ENCODE measurements at regions not wholly inside any gene's neighbourhood (a gene's known extent, or its start where the extent isn't known, plus 50 kb on each side); places are given as distances from the start of the nearest gene placed in this dataset.
A peak's percentile ranks its signal among the peaks of the same experiment; 100 is the strongest.
"Not testable (repeated sequence)": the region's sequence is repeated elsewhere in the genome, so short reads cannot be mapped to it uniquely, and the experiment has no call there.

DNA sequence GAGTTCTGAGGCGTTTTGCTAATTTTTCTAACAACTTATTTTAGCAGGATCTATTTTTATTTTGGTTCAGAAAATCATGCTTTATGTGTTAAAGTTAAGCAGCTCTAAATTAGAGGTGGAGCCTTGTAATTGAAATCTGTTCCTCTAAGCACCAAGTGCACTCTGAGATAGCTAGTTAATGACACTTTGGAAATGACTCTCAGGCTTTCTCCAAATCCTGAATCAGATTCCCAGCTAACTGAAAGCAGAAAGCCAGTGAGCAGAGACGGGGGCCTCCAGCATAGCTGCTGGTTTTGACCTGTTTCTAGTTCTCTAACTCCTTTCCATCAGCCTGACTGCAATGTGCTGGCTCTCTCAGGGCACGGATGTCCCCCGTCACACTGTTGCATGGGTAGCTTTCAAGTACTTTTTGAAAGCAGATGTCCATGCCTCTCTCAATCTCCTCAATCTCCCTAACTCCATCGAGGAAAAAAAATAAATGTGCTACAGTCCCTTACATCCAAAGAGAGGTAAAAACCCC is 326.5 kb downstream of the SATB2 start:
- DNase-seq: no peak

DNA sequence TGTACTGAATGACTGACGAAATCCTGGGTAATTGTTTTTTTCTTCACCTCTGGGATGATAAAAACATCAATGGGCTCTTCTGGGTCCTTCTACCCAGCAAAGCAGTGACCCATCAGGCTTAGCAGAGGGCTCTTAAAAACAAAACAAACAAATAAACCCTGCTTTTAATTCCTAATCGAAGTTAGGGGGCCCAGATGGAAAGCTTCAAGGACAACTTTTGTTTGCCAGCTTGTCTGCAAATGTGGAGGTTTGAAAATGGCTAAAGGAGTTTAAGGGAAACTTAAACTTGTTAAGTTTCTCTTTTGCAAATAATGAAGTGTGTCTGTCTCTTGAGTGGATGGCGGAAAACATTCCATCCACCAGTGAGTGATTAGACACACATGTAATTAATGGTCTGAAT is 327.2 kb downstream of the SATB2 start:
- DNase-seq: no peak

DNA sequence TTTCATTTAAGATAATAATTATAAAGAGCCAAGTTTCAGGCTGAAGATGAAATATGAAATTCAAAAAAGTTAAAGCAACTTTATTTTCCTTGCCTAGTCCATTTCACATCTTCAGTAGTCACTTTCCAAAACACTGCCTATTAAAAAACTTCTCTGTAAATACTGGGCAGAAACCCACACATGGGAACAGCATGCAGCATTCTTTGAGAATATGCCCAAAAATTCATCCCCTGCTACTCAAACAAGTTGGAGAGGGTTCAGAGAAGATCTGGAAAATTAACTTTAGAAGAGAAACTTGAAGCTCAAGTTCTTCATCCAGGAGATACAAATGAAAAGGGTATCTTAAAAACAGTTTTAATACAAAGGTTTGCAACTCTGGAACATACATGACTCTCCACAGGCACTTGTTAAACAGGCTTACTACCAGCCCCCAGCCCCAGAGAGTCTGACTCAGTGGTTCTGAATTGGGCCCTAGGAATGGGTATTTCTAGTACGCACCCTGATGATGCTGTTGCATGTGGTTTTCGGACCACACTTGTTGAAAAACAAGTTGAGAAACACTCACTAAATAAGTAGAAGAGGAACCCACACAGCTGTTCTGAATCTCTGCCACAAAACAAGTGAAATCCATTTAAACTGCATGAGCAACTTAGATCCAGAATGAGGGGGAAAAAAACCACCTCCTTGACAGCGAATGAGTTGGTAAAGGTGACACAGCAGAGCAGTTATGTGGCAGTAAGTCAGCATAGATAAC is 329.1 kb downstream of the SATB2 start:
- no peak for DNase-seq

DNA sequence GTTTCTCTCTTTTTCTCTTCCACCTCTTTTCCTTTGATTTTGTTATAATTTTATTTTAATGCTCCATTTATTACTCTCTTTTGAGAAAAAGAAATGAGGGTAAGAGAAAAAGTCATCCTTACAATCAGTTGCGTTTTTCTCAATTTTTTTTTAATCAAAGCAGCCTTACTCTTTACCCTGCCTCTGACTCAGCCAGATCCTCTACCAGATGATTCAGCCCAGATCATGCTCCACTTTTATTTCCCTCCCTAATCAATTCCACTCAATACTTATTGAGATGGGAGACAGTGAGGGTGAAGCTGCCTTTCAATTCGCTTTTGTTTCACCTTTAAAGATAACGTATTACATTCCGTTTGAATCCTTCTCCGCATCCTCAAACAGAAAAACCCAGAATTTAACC is 337.9 kb downstream of the SATB2 start:
- DNase-seq: no peak

DNA sequence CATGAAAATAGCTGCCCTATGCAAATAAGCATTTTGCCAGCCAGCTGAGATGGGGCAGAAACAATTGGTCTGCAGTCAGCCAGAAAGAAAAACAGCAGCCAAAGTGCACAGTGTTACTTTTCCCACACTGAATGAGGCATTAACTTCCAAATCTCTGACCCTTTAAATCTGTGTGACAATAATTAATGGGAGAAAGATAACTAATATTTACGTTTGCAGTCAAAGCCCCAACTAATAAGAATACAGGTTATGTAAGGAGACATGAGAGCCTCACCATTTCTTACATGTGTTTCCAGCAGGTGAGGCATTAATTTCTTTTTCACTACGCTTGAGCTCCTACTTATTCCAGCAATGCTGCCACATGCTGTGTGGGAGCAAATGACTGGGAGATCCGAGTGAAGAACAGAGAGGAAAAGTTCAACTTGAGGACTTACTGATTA is 339.0 kb downstream of the SATB2 start:
- no peak for DNase-seq

DNA sequence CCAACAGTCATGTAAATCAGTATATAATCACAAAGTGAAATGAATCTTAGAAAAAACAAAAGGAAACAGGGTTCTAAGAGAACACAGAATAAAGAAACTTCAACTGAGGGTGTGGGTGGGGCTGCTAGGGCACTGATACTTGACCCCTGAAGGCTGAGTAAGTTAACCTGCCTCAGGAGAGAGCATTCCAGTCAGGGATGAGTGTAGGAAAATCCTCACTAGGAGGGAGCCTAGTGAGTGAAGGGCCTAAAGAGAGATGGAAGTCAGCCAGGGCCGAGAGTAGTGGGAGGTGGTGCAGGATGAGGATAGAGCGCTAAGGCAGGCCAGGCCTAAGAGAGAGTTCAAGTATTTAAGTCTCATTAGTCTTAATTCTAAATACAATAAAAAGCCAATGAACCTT is 342.6 kb downstream of the SATB2 start:
- DNase-seq: no peak

DNA sequence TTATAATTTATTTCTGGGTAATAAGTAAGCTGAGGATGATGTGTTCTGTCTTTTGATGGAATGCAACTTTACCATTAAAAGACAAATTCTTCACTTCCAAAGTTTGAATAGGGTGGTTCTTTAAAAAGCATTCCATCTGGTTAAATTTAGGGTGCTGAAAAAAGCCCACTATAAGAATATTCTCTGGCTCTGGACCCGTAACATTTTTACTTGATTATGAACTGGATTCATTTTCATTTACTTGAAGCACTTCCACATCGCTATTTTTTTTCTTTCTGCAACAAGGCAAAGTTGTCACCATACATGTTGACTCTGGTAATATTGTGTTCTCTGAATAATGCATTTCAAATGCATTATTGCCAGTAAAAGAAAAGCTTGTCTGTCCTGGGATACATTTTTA is 344.6 kb downstream of the SATB2 start:
- DNase-seq: no peak

DNA sequence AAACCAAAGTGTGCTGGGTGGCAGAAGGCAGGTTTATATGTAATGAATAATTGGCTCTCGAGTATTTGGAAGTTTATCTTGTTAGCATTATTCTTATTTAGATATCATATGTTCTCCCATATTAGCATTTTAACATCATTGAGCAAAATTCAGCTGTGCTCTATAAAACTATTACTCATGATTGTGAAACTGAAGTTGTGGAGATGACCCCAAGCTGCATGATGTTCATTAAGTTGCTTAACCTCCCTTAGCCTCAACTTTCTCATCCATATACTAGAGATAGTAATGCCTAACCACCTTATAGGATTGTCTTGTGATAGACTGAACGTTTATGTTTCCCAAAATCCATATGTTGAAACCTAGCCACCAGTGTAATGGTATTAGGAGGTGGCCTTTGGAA is 346.3 kb downstream of the SATB2 start:
- no peak for DNase-seq

DNA sequence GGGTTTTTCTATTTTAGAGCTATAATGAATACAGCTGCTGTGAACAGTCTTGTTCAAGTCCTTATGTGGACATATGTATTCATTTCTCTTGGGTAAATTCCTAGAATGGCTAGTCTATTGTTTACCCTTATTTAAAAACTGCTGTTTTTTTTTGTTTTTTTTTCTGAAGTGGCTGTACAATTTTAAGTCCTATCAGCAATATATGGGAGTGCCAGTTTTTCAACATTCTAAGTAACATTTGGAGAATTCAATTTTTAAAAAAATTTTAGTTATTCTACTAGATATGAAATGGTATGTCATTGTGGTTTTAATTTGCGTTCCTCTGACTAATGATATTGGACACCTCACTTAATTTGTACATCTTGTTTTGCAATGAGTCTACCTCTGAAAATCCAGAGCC is 349.7 kb downstream of the SATB2 start:
- no peak for DNase-seq

DNA sequence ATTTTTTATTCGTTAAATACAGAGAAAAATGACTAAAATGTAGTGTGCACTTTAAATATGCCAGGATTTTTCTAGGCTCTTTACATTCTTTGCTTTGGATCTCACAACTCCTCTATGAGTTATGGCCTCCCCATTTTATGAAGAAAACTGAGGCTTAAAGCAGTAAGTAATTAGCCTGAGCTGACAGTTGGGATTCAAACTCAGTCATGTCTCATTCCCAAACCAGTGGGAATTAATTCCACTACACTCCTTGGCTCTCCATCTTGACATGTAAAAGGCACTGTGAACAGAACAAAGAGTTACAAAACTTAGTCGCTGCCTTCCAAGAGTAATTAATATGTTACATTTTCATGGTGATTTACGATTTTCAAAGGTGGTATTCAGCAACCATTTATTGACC is 351.9 kb downstream of the SATB2 start:
- DNase-seq: no peak

DNA sequence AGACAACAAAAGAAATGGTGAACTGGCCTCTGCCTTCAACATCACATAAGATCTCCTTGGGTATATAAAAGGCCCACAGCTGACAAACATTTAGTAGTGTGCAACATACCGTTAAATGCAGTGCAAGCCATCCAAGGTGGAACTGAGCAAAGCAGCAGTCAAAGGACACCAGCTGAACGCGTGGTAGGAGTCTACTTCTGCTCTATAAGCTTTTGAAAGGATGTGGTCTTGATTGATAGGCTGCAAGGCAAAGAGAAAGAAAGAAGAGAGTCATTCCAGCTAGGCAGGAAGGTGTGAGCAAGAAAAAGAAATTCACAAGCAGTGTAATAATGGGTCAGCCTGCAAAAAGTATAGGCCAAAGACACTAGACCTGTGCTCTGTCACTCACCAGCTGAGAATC is 356.3 kb downstream of the SATB2 start:
- DNase-seq: no peak

DNA sequence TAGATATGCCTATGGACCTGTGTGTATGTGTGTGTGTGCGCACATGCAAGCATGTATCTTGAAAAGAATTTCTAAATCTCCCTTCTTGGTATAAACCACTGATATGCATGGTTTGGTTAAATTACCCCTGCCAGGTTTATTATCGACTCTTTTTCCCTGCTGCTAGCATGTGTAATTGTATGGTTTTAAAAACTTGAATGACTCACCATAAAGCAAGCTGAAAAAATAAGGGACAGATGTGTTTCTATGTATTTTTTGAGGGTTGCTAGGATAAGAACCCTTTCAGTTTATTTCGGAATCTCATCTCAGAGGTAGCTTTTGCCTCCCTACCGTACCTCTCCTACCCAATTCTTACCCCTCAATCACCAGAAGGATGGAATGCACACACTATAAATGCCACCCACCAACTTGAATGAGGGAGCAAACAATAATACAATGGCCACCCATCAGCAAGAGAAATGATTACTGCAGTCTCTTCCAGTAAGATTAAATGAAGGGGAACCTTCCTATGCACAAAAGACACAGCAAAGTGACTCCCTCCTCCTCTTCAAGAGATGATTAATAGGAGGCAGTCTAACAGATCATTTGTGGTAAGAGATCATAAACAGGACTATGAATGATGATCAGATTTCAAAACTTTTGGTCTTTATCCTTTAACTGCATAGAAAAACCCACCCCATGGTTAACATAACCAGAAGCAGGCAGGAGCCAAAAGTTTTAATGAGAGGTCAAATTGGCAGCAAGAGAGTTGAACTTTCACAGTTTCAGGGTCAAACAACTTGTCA is 357.2 kb downstream of the SATB2 start:
- DNase-seq: peak in 1 of 2 experiments; percentile 15

DNA sequence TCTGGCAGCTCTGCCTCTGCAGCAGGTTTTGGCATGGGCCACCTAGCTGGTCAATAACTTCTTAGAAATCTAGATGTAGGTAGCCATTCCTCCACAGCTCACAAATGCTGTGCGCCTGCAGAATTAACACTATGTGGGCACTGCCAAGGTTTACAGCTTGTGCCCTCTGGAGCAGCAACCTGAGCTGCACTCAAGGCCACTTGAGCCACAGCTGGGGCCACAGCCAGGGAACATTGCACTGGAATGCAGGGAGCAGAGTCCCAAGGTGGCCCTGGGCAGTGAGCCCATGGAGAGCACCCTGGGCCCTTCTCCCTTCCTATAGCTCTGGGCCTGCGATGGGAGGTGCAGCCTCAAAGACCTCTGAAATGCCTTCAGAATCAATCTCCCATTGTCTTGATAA is 365.3 kb downstream of the SATB2 start:
- DNase-seq: no peak

DNA sequence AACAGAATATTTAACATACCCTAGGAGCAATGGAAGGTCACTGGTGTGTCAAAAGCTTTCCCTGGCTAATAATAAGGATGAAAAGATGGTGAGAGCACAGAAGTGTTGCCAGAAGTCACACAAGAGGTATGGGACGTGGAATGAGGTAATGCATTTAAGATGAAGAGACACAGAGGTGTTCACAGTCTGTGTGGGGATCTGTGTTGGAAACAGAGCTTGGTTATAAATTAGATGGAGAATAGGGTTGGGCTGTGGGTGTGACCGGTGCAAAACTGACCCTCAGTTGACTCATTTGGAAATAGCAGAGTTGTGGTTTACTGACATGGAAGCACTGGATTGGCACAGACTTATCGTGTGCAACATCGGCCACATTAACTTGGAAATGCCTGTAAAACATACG is 372.5 kb downstream of the SATB2 start:
- DNase-seq: no peak

DNA sequence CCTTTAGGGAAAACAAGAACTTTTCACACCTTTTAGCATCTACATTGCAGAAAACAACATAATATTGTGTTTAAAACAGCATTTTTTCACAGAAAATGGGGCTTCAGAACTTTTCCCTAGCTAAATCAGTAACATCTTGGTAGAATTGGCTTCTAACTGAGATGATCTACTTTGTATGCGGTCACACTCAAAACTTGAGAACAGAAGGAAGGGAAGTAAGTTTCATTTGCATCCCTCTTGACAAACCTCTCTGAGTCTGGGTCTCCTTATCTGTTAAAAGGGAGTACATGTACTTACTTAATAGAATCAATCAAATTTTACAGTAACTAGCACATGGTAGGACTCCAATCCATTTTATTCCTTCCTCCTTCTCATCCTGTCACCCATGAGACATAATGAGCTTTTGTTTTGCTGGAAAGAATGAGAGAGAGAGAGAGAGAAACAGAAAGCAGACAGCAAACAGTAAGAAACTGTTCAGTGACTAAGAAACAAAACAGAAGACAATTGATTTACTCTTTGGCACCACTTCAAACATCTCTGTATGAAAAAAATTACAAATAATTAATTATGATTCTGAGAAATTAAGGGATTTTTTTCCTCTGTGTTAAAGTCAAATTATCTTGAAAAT is 387.3 kb downstream of the SATB2 start:
- no peak for DNase-seq

DNA sequence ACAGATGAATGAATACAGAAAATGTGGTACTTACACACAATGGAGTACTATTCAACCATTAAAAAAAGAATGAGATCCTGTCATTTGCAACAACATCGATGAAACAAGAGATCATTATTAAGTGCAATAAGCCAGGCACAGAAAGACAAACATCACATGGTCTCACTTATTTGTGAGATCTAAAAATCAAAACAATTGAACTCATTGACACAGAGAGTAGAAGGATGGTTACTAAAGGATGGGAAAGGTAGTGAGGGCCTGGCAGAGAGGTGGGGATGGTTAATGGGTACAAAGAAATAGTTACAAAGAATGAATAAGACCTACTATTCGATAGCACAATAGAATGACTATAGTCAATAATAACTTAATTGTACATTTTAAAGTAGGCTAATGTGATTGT is 393.5 kb downstream of the SATB2 start:
- no peak for DNase-seq

DNA sequence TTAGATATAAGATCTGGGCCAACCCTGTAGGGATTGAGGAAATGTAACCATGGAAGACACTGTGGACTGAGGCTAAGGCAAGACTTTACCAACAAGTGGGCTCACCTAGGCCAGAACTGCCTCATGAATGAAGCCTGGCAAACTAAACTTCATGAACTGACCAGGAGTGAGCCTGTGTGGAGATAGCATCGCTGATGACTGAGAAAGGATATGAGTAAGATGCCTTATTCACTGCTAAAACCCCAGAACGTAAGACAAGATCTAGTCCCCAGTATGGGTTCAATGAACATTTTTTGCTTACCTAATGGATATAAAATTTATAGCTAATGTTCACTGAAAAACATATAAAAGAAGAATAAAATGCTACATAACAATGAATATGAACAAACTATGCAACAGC is 399.8 kb downstream of the SATB2 start:
- no peak for DNase-seq

DNA sequence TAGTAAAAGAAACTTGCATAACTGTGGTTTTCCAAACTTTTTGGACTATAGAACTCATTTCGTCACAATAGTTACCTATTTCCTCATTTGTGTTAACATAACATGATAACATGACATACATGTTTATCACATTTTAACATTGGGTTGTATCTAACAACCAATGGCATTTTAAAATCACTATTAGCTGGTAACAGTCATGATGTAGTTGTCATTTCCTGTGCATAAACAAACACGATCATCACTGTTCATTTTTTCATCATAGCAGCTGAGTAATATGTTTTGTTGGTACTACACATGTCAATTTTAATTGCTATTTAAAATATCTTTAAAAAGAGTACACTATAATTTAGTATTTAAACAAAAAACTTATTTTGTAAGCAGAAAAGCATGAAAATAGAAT is 402.4 kb downstream of the SATB2 start:
- DNase-seq: no peak

DNA sequence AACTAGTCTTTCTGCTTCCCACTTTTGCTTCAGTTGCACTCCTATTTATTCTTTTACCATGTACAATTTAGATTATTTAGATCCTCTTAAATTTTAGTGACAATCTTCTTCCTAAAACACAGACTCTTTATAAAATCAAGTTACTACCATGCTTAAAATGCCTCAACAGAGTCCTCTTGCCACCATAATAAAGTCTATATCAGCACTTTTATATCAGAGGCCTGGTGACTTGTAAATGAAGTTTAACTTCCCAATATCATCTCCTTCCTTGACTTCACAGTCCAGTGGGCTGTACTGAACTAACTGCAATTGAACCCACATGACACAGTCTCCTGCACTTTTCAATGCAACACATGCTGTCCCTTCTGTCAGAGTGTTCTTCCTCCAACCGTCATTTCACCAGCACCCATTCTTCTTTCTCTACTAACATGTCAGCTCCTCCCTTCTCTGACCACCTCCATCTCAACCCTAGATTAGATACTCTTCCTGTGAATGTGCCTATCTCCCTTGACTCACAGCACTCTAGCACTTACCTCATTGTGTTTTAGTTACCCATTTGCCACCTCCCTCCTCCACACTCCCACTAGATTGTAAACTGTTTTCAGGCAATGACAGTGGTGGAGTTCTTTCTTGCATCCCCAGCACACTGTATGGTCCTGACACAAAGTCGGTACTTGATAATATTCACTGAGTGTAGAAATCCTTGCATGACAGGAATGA is 414.9 kb downstream of the SATB2 start:
- DNase-seq: no peak

DNA sequence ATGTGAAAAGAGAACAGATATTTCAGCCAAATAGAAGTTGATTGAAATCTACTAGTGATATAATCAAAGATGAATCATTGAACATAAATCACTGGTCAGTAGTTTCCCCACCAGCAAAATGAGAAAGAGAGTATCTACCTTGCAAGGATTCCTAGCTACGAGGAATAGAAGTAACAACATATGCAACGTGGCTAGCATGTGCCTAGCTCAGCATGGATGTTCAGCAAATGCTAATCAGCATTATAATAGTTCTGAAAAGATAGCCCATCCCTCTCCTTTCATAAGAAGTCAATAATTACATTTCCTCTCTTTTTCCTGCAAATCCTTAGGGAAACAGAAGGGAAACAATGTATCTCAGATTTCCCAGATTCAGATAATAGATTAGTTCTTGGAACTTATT is 417.2 kb downstream of the SATB2 start:
- DNase-seq: no peak

DNA sequence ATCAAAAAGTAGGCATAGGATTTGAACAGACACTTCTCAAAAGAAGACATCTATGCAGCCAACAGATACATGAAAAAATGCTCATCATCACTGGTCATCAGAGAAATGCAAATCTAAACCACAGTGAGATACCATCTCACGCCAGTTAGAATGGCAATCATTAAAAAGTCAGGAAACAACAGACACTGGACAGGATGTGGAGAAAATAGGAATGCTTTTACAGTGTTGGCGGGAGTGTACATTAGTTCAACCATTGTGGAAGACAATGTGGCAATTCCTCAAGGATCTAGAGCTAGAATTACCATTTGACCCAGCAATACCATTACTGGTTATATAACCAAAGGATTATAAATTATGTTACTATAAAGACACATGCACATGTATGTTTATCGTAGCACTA is 424.0 kb downstream of the SATB2 start:
- not testable (repeated sequence) for DNase-seq

DNA sequence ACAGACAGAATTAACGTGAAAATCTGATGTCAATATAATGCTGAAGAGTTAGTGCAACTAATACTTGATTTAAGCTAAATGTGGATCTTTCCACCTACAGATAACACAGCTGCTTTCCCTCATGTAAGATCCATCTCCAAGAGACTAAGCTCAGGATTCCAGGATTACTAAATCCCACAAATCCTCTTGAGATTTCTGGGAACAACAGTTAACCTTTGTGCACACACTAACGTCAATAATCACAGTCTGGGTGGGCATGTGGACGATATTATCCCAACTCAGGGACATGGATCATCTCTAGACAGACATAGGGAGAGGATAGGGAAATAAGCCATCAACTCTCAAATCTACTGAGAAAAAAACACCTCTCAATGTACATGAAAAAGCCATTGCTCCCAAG is 432.6 kb downstream of the SATB2 start:
- DNase-seq: no peak

DNA sequence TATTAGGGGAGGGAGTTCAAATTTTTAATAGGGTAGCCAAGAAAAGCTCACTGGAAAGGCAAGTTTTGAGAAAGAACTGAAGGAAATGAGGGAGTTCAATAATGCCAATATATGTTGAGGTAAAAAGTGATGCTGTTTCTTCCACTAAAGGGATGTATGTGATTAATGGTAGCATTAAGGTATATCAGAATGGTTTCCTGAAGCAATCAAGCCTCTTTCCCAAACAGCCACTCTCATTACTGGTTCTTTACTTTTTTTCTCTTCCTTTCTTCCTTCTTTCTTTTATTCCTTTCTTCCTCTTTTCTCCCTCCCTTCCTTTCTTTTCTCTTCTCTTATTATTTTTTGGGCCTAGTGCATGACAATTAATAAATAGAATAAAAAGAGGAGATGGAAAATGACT is 433.5 kb downstream of the SATB2 start:
- DNase-seq: no peak
